Activated T-cell treated with anti-CD3 and anti-CD28 coated beads, Interleukin-2, amount 50 U/mL, for 1 hour (primary cell): ENCODE measurements at regions not wholly inside any gene's neighbourhood (a gene's known extent, or its start where the extent isn't known, plus 50 kb on each side); places are given as distances from the start of the nearest gene placed in this dataset.

Source experiments
- DNase-seq: peaks from one replicate; pipeline ENCODE4 v3.0.0-alpha.2; 2020

- no peak for DNase-seq
These were observed 129.7 kb upstream of the KAZN start for GRCh38 chr1:14468751-14469150.

GRCh38 chr1:14470802-14471201 is 127.7 kb upstream of the KAZN start:
- no peak for DNase-seq

GRCh38 chr1:14474856-14475255 is 123.6 kb upstream of the KAZN start:
- DNase-seq: no peak

- no peak for DNase-seq
These were observed 122.1 kb upstream of the KAZN start for GRCh38 chr1:14476170-14476955.

- no peak for DNase-seq
These were observed 120.4 kb upstream of the KAZN start for GRCh38 chr1:14478120-14478519.

- DNase-seq: no peak
These were observed 118.6 kb upstream of the KAZN start for GRCh38 chr1:14479865-14480264.

- no peak for DNase-seq
These were observed 115.6 kb upstream of the KAZN start for GRCh38 chr1:14482784-14483450.

GRCh38 chr1:14485285-14485684 is 113.2 kb upstream of the KAZN start:
- no peak for DNase-seq

- DNase-seq: no peak
These were observed 111.9 kb upstream of the KAZN start for GRCh38 chr1:14486401-14487201.

- no peak for DNase-seq
These were observed 110.8 kb upstream of the KAZN start for GRCh38 chr1:14487671-14488070.

GRCh38 chr1:14494911-14495310 is 103.6 kb upstream of the KAZN start:
- no peak for DNase-seq

GRCh38 chr1:14495381-14495780 is 103.1 kb upstream of the KAZN start:
- no peak for DNase-seq

GRCh38 chr1:14495996-14496395 is 102.5 kb upstream of the KAZN start:
- no peak for DNase-seq

- no peak for DNase-seq
These were observed 99.6 kb upstream of the KAZN start for GRCh38 chr1:14498839-14499238.

- DNase-seq: no peak
These were observed 99.0 kb upstream of the KAZN start for GRCh38 chr1:14499312-14500040.

GRCh38 chr1:14500041-14500440 is 98.4 kb upstream of the KAZN start:
- no peak for DNase-seq

- DNase-seq: no peak
These were observed 97.6 kb upstream of the KAZN start for GRCh38 chr1:14500912-14501311.

GRCh38 chr1:14504517-14504916 is 94.0 kb upstream of the KAZN start:
- no peak for DNase-seq

- no peak for DNase-seq
These were observed 91.8 kb upstream of the KAZN start for GRCh38 chr1:14506471-14507255.

GRCh38 chr1:14507262-14507661 is 91.2 kb upstream of the KAZN start:
- no peak for DNase-seq

- DNase-seq: no peak
These were observed 89.9 kb upstream of the KAZN start for GRCh38 chr1:14508613-14509012.

GRCh38 chr1:14511166-14511680 is 87.3 kb upstream of the KAZN start:
- DNase-seq: no peak
